Stimulated activated effector memory CD8-positive, alpha-beta T cell treated with anti-CD3 and anti-CD28 coated beads, Interleukin-12 subunit alpha, Interleukin-12 subunit beta, amount 100 ng/mL, for 72 hours (primary cell): ENCODE measurements at regions not wholly inside any gene's neighbourhood (a gene's known extent, or its start where the extent isn't known, plus 50 kb on each side); places are given as distances from the start of the nearest gene placed in this dataset.

Experiments
- ATAC-seq: fragments of 150-1000 bp; cut with Tn5 transposase; 2 replicates; pipeline ENCODE4 v1.10.0; 2021
- DNase-seq, 2 donors: peaks; one replicate each; pipeline ENCODE4 v3.0.0; 2021 to 2022; ENCODE audit warnings: low spot score in 2 of 2
- H3K27ac Mint-ChIP-seq: one replicate; pipeline ENCODE4 v1.8.0; 2022; ENCODE audit warnings: mild to moderate bottlenecking, mixed read lengths
- H3K36me3 Mint-ChIP-seq: one replicate; pipeline ENCODE4 v1.8.0; 2022; ENCODE audit warnings: mild to moderate bottlenecking, mixed read lengths
- H3K4me1 Mint-ChIP-seq: one replicate; pipeline ENCODE4 v1.8.0; 2022; ENCODE audit warnings: mixed read lengths
- H3K4me3 Mint-ChIP-seq: one replicate; pipeline ENCODE4 v1.8.0; 2022; ENCODE audit warnings: mild to moderate bottlenecking, mixed read lengths
- H3K9me3 Mint-ChIP-seq: one replicate; pipeline ENCODE4 v1.8.0; 2022; ENCODE audit warnings: mixed read lengths

- no peak for ATAC-seq
- peaks cover 17% of the 10 kb centered on the region for H3K9me3 Mint-ChIP-seq
- no peaks in the 10 kb centered on the region for H3K36me3 Mint-ChIP-seq
- H3K27ac Mint-ChIP-seq, result no peak overlapping the region
- no peak overlapping the region for H3K4me3 Mint-ChIP-seq
- no peaks in the 10 kb centered on the region for H3K4me1 Mint-ChIP-seq
- DNase-seq, result no peak
Measured at GRCh38 chr3:76941376-76941775, 98.5 kb upstream of the ROBO2 start.

- H3K27ac Mint-ChIP-seq, result no peak overlapping the region
Measured at GRCh38 chr3:76942101-76942500, 97.8 kb upstream of the ROBO2 start.

GRCh38 chr3:76943058-76943457 is 96.8 kb upstream of the ROBO2 start:
- no peak overlapping the region for H3K27ac Mint-ChIP-seq
- no peaks in the 10 kb centered on the region for H3K4me1 Mint-ChIP-seq
- DNase-seq (no peak), ATAC-seq (no peak)
- H3K4me3 Mint-ChIP-seq, result no peak overlapping the region
- H3K36me3 Mint-ChIP-seq, result no peaks in the 10 kb centered on the region
- peaks cover 19% of the 10 kb centered on the region for H3K9me3 Mint-ChIP-seq

More at GRCh38 chr3:76942101-76942500, 97.8 kb upstream of the ROBO2 start:
- Mint-ChIP-seq H3K36me3 (no peaks in the 10 kb centered on the region), H3K4me3 (no peak overlapping the region), H3K9me3 (peaks cover 19% of the 10 kb centered on the region), H3K4me1 (no peaks in the 10 kb centered on the region)
- DNase-seq (no peak), ATAC-seq (no peak)

GRCh38 chr3:76943671-76944070 is 96.2 kb upstream of the ROBO2 start:
- H3K4me3 Mint-ChIP-seq, result no peak overlapping the region
- DNase-seq (no peak), ATAC-seq (no peak)
- H3K27ac Mint-ChIP-seq, result no peak overlapping the region
- peaks cover 19% of the 10 kb centered on the region for H3K9me3 Mint-ChIP-seq
- H3K4me1 Mint-ChIP-seq, result no peaks in the 10 kb centered on the region
- H3K36me3 Mint-ChIP-seq, result no peaks in the 10 kb centered on the region

- no peak overlapping the region for H3K27ac Mint-ChIP-seq
- no peak overlapping the region for H3K4me3 Mint-ChIP-seq
- H3K9me3 Mint-ChIP-seq, result peaks cover 21% of the 10 kb centered on the region
- no peak for DNase-seq
- no peak for ATAC-seq
- no peaks in the 10 kb centered on the region for H3K36me3 Mint-ChIP-seq
- no peaks in the 10 kb centered on the region for H3K4me1 Mint-ChIP-seq
Measured at GRCh38 chr3:76949033-76949432, 90.9 kb upstream of the ROBO2 start.

GRCh38 chr3:76949462-76949861 is 90.4 kb upstream of the ROBO2 start:
- Mint-ChIP-seq H3K4me3 (no peak overlapping the region), H3K9me3 (peaks cover 21% of the 10 kb centered on the region), H3K27ac (no peak overlapping the region), H3K4me1 (no peaks in the 10 kb centered on the region), H3K36me3 (no peaks in the 10 kb centered on the region)
- ATAC-seq (no peak), DNase-seq (no peak)

- ATAC-seq (no peak), DNase-seq (no peak)
- H3K9me3 Mint-ChIP-seq, result peaks cover 19% of the 10 kb centered on the region
- no peaks in the 10 kb centered on the region for H3K4me1 Mint-ChIP-seq
- no peak overlapping the region for H3K4me3 Mint-ChIP-seq
- no peak overlapping the region for H3K27ac Mint-ChIP-seq
- no peaks in the 10 kb centered on the region for H3K36me3 Mint-ChIP-seq
Measured at GRCh38 chr3:76950590-76950989, 89.3 kb upstream of the ROBO2 start.

GRCh38 chr3:76954412-76954811 is 85.5 kb upstream of the ROBO2 start:
- no peak overlapping the region for H3K4me3 Mint-ChIP-seq
- H3K9me3 Mint-ChIP-seq, result peaks cover 14% of the 10 kb centered on the region
- H3K27ac Mint-ChIP-seq, result no peak overlapping the region
- DNase-seq (no peak), ATAC-seq (no peak)
- H3K4me1 Mint-ChIP-seq, result no peaks in the 10 kb centered on the region
- no peaks in the 10 kb centered on the region for H3K36me3 Mint-ChIP-seq

GRCh38 chr3:76958274-76958673 is 81.6 kb upstream of the ROBO2 start:
- H3K9me3 Mint-ChIP-seq, result peaks cover 6% of the 10 kb centered on the region
- no peak overlapping the region for H3K4me3 Mint-ChIP-seq
- H3K4me1 Mint-ChIP-seq, result no peaks in the 10 kb centered on the region
- H3K27ac Mint-ChIP-seq, result no peak overlapping the region
- ATAC-seq (no peak), DNase-seq (no peak)
- H3K36me3 Mint-ChIP-seq, result no peaks in the 10 kb centered on the region

GRCh38 chr3:76958861-76959260 is 81.0 kb upstream of the ROBO2 start:
- DNase-seq (no peak), ATAC-seq (no peak)
- Mint-ChIP-seq H3K9me3 (peaks cover 9% of the 10 kb centered on the region), H3K4me3 (no peak overlapping the region), H3K4me1 (no peaks in the 10 kb centered on the region), H3K27ac (no peak overlapping the region), H3K36me3 (no peaks in the 10 kb centered on the region)

- ATAC-seq, result no peak
- no peak overlapping the region for H3K4me3 Mint-ChIP-seq
- H3K36me3 Mint-ChIP-seq, result no peaks in the 10 kb centered on the region
- no peak overlapping the region for H3K27ac Mint-ChIP-seq
- peaks cover 9% of the 10 kb centered on the region for H3K9me3 Mint-ChIP-seq
- DNase-seq, result no peak
- H3K4me1 Mint-ChIP-seq, result no peaks in the 10 kb centered on the region
Measured at GRCh38 chr3:76961284-76961683, 78.6 kb upstream of the ROBO2 start.

- Mint-ChIP-seq H3K4me1 (no peaks in the 10 kb centered on the region), H3K4me3 (no peak overlapping the region), H3K9me3 (peaks cover 6% of the 10 kb centered on the region), H3K27ac (no peak overlapping the region), H3K36me3 (no peaks in the 10 kb centered on the region)
- no peak for ATAC-seq
- no peak for DNase-seq
Measured at GRCh38 chr3:76965122-76965725, 74.7 kb upstream of the ROBO2 start.

GRCh38 chr3:76969471-76969870 is 70.4 kb upstream of the ROBO2 start:
- ATAC-seq (no peak), DNase-seq (no peak)
- no peak overlapping the region for H3K4me3 Mint-ChIP-seq
- no peak overlapping the region for H3K27ac Mint-ChIP-seq
- no peaks in the 10 kb centered on the region for H3K4me1 Mint-ChIP-seq
- H3K36me3 Mint-ChIP-seq, result no peaks in the 10 kb centered on the region
- H3K9me3 Mint-ChIP-seq, result peaks cover 7% of the 10 kb centered on the region

GRCh38 chr3:76969996-76970615 is 69.8 kb upstream of the ROBO2 start:
- no peak for DNase-seq
- Mint-ChIP-seq H3K4me3 (no peak overlapping the region), H3K27ac (no peak overlapping the region), H3K9me3 (peaks cover 7% of the 10 kb centered on the region), H3K4me1 (no peaks in the 10 kb centered on the region), H3K36me3 (no peaks in the 10 kb centered on the region)
- ATAC-seq, result no peak

- Mint-ChIP-seq H3K27ac (no peak overlapping the region), H3K4me3 (no peak overlapping the region), H3K36me3 (no peaks in the 10 kb centered on the region), H3K9me3 (peaks cover 7% of the 10 kb centered on the region), H3K4me1 (no peaks in the 10 kb centered on the region)
- no peak for ATAC-seq
- DNase-seq, result no peak
Measured at GRCh38 chr3:76972624-76973296, 67.1 kb upstream of the ROBO2 start.

GRCh38 chr3:76976996-76977395 is 62.9 kb upstream of the ROBO2 start:
- H3K4me1 Mint-ChIP-seq, result no peaks in the 10 kb centered on the region
- H3K27ac Mint-ChIP-seq, result no peak overlapping the region
- H3K9me3 Mint-ChIP-seq, result peaks cover 7% of the 10 kb centered on the region
- ATAC-seq (no peak), DNase-seq (no peak)
- H3K36me3 Mint-ChIP-seq, result no peaks in the 10 kb centered on the region
- no peak overlapping the region for H3K4me3 Mint-ChIP-seq
